Liver (tissue), 8 donors: ENCODE measurements at regions not wholly inside any gene's neighbourhood (a gene's known extent, or its start where the extent isn't known, plus 50 kb on each side); places are given as distances from the start of the nearest gene placed in this dataset.

ENCODE experiments used
- DNase-seq: peaks from one replicate; pipeline ENCODE4 v3.0.0-alpha.2; 2017; ENCODE audit warnings: low spot score
- H3K27ac ChIP-seq, 2 donors: one replicate each; pipeline ENCODE4 v1.7.0; 2013; ENCODE audit warnings: inconsistent platforms in 2 of 2, low read length in 2 of 2, control low read depth in 1 of 2, low read depth in 1 of 2, mild to moderate bottlenecking in 1 of 2
- H3K27me3 ChIP-seq, 4 donors: one replicate each; pipeline versions ENCODE4 v1.6.1 to v1.7.0; 2013; ENCODE audit warnings: low read length in 3 of 4, inconsistent platforms in 1 of 4, mild to moderate bottlenecking in 1 of 4, moderate library complexity in 1 of 4; ENCODE audit not compliant: control insufficient read depth in 4 of 4, insufficient read depth in 4 of 4
- H3K36me3 ChIP-seq, 4 donors: one replicate each; pipeline versions ENCODE4 v1.6.1 to v1.7.0; 2013; ENCODE audit warnings: low read length in 3 of 4, mild to moderate bottlenecking in 3 of 4, low read depth in 1 of 4, moderate library complexity in 1 of 4; ENCODE audit not compliant: control insufficient read depth in 4 of 4, insufficient read depth in 3 of 4
- H3K4me1 ChIP-seq, 4 donors: one replicate each; pipeline versions ENCODE4 v1.6.1 to v1.7.0; 2013; ENCODE audit warnings: low read length in 3 of 4, mild to moderate bottlenecking in 3 of 4, moderate library complexity in 1 of 4; ENCODE audit not compliant: control insufficient read depth in 4 of 4, insufficient read depth in 4 of 4
- H3K4me3 ChIP-seq, 3 donors: one replicate each; pipeline versions ENCODE4 v1.6.1 to v1.7.0; 2013; ENCODE audit warnings: low read length in 3 of 3, control low read depth in 1 of 3, low read depth in 1 of 3, mild to moderate bottlenecking in 1 of 3
- H3K9ac ChIP-seq, 2 donors: one replicate each; pipeline ENCODE4 v1.7.0; 2013; ENCODE audit warnings: low read length in 2 of 2, mild to moderate bottlenecking in 2 of 2, moderate library complexity in 2 of 2, control low read depth in 1 of 2, low read depth in 1 of 2
- H3K9me3 ChIP-seq, 4 donors: one replicate each; pipeline versions ENCODE4 v1.6.1 to v1.7.0; 2013; ENCODE audit warnings: low read length in 3 of 4; ENCODE audit not compliant: control insufficient read depth in 4 of 4
- ATF3 ChIP-seq: IDR thresholded peaks from 2 replicates; pipeline ENCODE4 v1.6.1; 2016; ENCODE audit warnings: antibody characterized with exemption
- CTCF ChIP-seq: fragments of 150-350 bp; IDR thresholded peaks from 2 replicates; pipeline ENCODE4 v1.5.1; 2017; ENCODE audit warnings: improper control_type of control experiment, low read depth, low read length; ENCODE audit not compliant: missing input control
- EGR1 ChIP-seq, 2 donors: IDR thresholded peaks; 2 replicates each; pipeline ENCODE4 v1.6.1; 2016 to 2018; ENCODE audit warnings: antibody characterized with exemption in 2 of 2, low read depth in 2 of 2
- FOXA1 ChIP-seq: IDR thresholded peaks from 2 replicates; pipeline ENCODE4 v1.6.1; 2016; ENCODE audit warnings: antibody characterized with exemption
- FOXA2 ChIP-seq: IDR thresholded peaks from 2 replicates; pipeline ENCODE4 v1.6.1; 2016; ENCODE audit warnings: antibody characterized with exemption
- GABPA ChIP-seq, 2 donors: IDR thresholded peaks in 1 of 2; conservative IDR thresholded peaks in 1 of 2; 2 replicates each; pipeline ENCODE4 v1.6.1; 2016; ENCODE audit warnings: antibody characterized with exemption in 2 of 2, mild to moderate bottlenecking in 1 of 2, moderate library complexity in 1 of 2
- HNF4A ChIP-seq, 2 donors: conservative IDR thresholded peaks; 2 replicates each; pipeline ENCODE4 v1.6.1; 2016; ENCODE audit warnings: antibody characterized with exemption in 2 of 2, mild to moderate bottlenecking in 2 of 2
- HNF4G ChIP-seq: IDR thresholded peaks from 2 replicates; pipeline ENCODE4 v1.6.1; 2016; ENCODE audit warnings: antibody characterized with exemption
- JUND ChIP-seq, 2 donors: IDR thresholded peaks; 2 replicates each; pipeline ENCODE4 v1.6.1; 2016; ENCODE audit warnings: antibody characterized with exemption in 2 of 2
- NR2F2 ChIP-seq: IDR thresholded peaks from 2 replicates; pipeline ENCODE4 v1.6.1; 2016; ENCODE audit warnings: antibody characterized with exemption
- RAD21 ChIP-seq, 2 donors: IDR thresholded peaks; 2 replicates each; pipeline ENCODE4 v1.6.1; 2016; ENCODE audit warnings: antibody characterized with exemption in 2 of 2, mild to moderate bottlenecking in 2 of 2
- RXRA ChIP-seq, 2 donors: IDR thresholded peaks; 2 replicates each; pipeline ENCODE4 v1.6.1; 2017 to 2018; ENCODE audit warnings: antibody characterized with exemption in 2 of 2, mild to moderate bottlenecking in 1 of 2
- SP1 ChIP-seq: IDR thresholded peaks from 2 replicates; pipeline ENCODE4 v1.6.1; 2018; ENCODE audit warnings: antibody characterized with exemption, mild to moderate bottlenecking
- TAF1 ChIP-seq: conservative IDR thresholded peaks from 2 replicates; pipeline ENCODE4 v1.6.1; 2016; ENCODE audit warnings: antibody characterized with exemption, mild to moderate bottlenecking
- YY1 ChIP-seq: IDR thresholded peaks from 2 replicates; pipeline ENCODE4 v1.6.1; 2016; ENCODE audit warnings: antibody characterized with exemption, mild to moderate bottlenecking
- WGBS: extraction: QIAGEN DNeasy Blood & Tissue Kit; methylation state at CpG from one replicate; pipeline ENCODE4 v1.1.7; 2013; 5-methylcytosine and 5-hydroxymethylcytosine counted together
- TF ChIP-seq, protein P1 (sequence below): IDR thresholded peaks from 2 replicates; pipeline ENCODE4 v1.6.1; 2016; ENCODE audit warnings: antibody characterized with exemption
- TF ChIP-seq, protein P2 (sequence below): IDR thresholded peaks from 2 replicates; pipeline ENCODE4 v1.6.1; 2016; ENCODE audit warnings: antibody characterized with exemption, mild to moderate bottlenecking
- donor health status: healthy.
- donor health status: healthy.
- donor health status: healthy.
- donor health status: healthy.
- donor health status: healthy.

- Histone ChIP-seq H3K4me1 (peaks cover 0 to 1% (median 0%) of the 10 kb centered on the region in 4 donors), H3K9me3 (no peaks in the 10 kb centered on the region), H3K4me3 (no peak overlapping the region), H3K36me3 (no peaks in the 10 kb centered on the region), H3K27ac (no peak overlapping the region), H3K9ac (no peak overlapping the region), H3K27me3 (no peaks in the 10 kb centered on the region)
- WGBS: 51% methylated on average over 2 of the region's 2 CpGs
- DNase-seq: no peak
- no peak for TF ChIP-seq GABPA (IDR thresholded peaks at IDR 0.05 in 1 of 2, conservative IDR thresholded peaks at IDR 0.05 in 1 of 2)
- no peak for TF ChIP-seq SP1
- TF ChIP-seq JUND (IDR thresholded peaks at IDR 0.05): no peak
- no peak for TF ChIP-seq FOXA2
- no peak for TF ChIP-seq FOXA1
- TF ChIP-seq RAD21 (IDR thresholded peaks at IDR 0.05): no peak
- TF ChIP-seq, protein P1, sequence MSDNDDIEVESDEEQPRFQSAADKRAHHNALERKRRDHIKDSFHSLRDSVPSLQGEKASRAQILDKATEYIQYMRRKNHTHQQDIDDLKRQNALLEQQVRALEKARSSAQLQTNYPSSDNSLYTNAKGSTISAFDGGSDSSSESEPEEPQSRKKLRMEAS: no peak
- no peak for TF ChIP-seq ATF3
- no peak for TF ChIP-seq HNF4A (conservative IDR thresholded peaks at IDR 0.05)
- TF ChIP-seq CTCF: no peak
- TF ChIP-seq, protein P2, sequence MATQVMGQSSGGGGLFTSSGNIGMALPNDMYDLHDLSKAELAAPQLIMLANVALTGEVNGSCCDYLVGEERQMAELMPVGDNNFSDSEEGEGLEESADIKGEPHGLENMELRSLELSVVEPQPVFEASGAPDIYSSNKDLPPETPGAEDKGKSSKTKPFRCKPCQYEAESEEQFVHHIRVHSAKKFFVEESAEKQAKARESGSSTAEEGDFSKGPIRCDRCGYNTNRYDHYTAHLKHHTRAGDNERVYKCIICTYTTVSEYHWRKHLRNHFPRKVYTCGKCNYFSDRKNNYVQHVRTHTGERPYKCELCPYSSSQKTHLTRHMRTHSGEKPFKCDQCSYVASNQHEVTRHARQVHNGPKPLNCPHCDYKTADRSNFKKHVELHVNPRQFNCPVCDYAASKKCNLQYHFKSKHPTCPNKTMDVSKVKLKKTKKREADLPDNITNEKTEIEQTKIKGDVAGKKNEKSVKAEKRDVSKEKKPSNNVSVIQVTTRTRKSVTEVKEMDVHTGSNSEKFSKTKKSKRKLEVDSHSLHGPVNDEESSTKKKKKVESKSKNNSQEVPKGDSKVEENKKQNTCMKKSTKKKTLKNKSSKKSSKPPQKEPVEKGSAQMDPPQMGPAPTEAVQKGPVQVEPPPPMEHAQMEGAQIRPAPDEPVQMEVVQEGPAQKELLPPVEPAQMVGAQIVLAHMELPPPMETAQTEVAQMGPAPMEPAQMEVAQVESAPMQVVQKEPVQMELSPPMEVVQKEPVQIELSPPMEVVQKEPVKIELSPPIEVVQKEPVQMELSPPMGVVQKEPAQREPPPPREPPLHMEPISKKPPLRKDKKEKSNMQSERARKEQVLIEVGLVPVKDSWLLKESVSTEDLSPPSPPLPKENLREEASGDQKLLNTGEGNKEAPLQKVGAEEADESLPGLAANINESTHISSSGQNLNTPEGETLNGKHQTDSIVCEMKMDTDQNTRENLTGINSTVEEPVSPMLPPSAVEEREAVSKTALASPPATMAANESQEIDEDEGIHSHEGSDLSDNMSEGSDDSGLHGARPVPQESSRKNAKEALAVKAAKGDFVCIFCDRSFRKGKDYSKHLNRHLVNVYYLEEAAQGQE: no peak
- TF ChIP-seq NR2F2: no peak
Observed at GRCh38 chr4:147247579-147247978, 233.3 kb upstream of the EDNRA start.

DNA sequence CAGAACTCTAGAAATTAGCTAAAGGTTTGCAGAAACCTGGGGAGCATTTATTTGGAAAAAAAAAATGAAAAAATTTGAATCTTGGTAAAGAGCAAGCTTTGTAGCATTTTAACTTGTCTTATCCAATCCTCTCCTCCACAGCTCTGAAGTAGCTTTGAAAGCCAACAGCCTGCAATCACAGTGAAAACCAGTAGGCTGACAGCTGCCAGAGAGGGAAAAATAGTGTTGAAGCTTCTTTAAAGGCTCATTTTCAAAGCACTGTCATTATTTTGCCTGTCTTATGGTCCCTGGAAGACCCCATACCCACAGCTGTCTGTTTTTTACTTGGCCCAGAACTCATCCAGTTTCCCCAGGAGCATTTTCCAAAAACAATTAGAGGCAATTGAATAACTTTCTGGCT, 230.8 kb upstream of the EDNRA start:
- H3K4me1 ChIP-seq: peaks cover 0 to 1% (median 0%) of the 10 kb centered on the region in 4 donors
- no peaks in the 10 kb centered on the region for H3K27me3 ChIP-seq
- no peak overlapping the region for H3K27ac ChIP-seq
- no peak for DNase-seq
- H3K4me3 ChIP-seq: no peak overlapping the region
- no peaks in the 10 kb centered on the region for H3K36me3 ChIP-seq
- H3K9me3 ChIP-seq: no peaks in the 10 kb centered on the region
- H3K9ac ChIP-seq: no peak overlapping the region
- TF ChIP-seq, protein P2: no peak
- TF ChIP-seq RXRA (IDR thresholded peaks at IDR 0.05): no peak
- TF ChIP-seq SP1: no peak
- no peak for TF ChIP-seq FOXA1
- TF ChIP-seq HNF4G: no peak
- TF ChIP-seq YY1: no peak
- TF ChIP-seq, protein P1: no peak
- no peak for TF ChIP-seq FOXA2
- TF ChIP-seq TAF1: no peak
- no peak for TF ChIP-seq HNF4A (conservative IDR thresholded peaks at IDR 0.05)
- TF ChIP-seq CTCF: no peak
- TF ChIP-seq EGR1 (IDR thresholded peaks at IDR 0.05; ENCODE audit: low read depth in 2 of 2): no peak
- no peak for TF ChIP-seq NR2F2
- no peak for TF ChIP-seq RAD21 (IDR thresholded peaks at IDR 0.05)
- no peak for TF ChIP-seq JUND (IDR thresholded peaks at IDR 0.05)
- no peak for TF ChIP-seq ATF3
- TF ChIP-seq GABPA (IDR thresholded peaks at IDR 0.05 in 1 of 2, conservative IDR thresholded peaks at IDR 0.05 in 1 of 2): no peak
